Superior temporal gyrus (tissue), 1 donor: ENCODE measurements at regions not wholly inside any gene's neighbourhood (a gene's known extent, or its start where the extent isn't known, plus 50 kb on each side); places are given as distances from the start of the nearest gene placed in this dataset.

ENCODE experiments used
- DNase-seq: peaks from one replicate; pipeline ENCODE4 v3.0.0-alpha.2; 2016; ENCODE audit errors: extremely low spot score

DNA sequence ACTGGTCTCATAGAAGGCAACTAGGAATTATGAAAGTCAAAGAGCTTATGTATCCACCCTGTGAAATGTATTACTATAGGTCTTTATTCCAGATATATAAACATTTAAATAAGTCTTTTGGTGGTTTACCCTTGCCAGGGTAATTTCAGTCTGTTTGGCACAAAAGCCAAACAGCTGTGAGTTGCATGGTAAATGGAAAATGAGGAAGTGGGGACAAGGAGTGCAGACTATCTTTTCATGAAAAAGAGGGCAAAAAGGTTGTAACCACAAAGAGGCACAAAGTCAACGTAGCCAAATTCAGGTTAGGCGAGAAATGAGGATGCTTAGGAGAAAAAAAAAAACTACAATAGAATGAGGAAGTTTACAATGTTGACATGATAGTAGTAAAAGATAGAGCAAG lies 492.3 kb upstream of the PRMT6 start:
- DNase-seq = no peak

DNA sequence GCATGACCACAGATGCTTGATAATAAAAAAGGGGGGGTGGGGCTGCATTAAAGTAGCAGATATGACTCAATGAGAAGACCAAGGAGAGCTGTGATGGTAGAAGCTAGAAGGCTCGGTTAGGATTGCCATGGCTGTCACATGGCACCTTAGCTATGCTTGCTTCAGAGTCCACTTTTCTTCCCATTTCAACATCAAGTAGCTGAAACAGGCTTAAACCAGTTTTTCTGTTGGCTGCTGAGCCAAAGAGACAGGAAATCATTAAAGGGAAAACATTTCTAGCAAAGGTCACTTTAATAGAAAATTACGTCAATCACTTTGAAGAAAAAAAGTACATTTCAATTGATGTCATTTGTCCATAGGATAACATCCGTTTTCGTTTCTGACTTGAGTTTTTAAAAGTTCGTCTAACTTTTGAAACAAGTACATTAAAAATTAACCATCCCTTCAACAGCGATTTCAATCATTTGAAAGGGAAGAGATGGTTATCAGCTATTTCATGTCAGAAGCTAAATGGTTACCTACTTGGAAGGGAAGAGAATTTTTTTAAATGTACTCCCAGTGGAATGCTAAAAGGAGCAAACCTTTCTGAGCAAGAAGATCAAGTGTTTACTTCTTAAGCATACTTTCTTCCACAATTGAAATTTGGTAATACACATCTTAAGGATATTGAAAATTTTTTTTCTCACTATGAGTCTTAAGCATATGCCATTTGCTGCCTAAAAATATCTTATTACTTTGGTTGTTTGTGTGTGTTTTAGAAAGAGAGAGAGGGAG lies 488.1 kb upstream of the PRMT6 start:
- DNase-seq = no peak

DNA sequence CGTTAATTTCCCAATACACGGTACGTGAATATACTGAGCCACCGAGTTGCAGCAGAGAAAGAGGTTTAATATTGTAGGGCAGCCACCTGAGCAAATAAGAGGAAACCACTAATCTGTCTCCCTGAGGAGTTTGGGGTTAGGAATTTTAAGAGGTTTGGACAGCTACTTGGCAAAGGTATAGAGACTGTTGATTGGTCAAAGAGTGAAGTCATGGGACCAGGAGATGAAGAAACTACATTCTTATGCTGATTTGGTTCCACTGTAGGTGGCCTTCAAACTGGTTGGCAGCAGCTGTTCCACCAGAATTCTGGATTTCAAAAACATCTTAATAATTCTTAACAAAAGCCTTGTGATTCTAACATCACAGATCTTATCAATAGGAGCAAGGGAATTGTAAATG lies 485.4 kb upstream of the PRMT6 start:
- DNase-seq = no peak

DNA sequence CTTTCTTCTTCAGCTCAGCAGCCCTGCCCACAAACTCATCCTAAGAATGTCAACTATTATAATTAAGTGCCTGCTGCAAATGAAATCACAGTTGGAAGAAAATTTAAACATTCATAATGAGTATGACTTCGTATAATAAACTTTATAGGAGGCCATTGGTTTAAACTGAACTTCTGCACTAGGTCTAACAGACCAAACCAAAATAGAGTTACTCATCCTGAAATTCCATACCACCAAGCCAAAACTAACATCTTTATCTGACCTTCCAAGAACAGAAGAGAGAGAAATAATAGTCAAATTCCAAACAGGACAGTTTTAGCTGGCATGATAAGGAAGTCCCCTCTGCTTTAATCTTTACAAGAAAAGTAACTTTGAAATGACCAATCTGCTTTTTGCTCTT lies 472.4 kb upstream of the PRMT6 start:
- no peak for DNase-seq

DNA sequence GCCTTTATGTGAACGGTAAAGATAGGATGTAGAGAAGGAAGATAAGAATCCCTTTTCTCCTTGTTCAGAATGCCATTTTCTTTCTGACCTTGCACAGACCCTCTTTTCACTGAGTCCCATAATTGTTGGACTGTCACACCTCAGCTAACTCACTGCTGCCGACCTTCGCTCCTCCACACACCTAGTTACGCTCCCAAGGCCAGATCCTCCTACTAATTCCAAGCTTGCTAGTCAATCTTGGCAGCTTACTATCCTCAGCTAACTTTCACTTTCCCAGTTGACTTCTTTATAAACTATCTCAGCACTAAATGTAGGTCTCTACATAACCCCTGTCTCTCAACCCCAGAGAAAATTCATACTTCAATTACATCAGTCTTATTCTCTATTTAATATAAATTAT lies 471.8 kb upstream of the PRMT6 start:
- no peak for DNase-seq

DNA sequence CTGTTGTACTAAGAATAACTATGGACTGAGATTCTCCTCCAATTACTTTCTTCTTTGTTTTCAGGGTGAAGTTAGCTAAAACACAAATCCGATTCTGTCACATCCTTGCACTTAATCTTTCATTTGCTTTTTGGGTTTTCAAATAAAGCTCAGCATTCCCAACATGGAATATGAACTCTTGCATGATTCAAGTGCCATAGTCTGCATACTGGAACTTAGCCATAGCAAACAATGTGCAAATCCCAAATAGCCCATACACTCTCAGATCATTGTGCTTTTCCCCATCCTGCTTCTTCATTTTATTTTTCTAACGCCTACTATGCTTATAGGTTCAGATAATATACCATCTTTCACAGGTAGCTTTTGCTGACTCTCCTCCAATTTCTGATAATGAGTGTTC lies 455.8 kb upstream of the PRMT6 start:
- DNase-seq = no peak

DNA sequence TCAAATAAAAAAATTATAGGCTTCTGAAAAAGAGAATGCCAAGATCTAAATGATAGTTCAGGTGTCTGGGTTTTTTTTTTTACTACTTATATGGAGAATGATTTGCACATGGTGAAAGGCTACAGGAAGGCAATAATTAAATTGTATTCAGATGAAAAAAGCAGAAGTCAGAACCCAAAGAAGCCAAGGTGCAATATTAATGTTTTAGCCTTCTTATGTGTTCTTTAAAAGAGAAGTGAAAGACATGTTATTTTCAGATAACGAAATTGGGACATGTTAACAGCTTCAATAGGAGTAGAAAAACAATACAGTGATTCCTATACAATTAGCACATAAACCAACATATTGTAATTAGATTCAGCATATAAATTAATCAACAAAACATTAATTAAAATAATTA lies 452.9 kb upstream of the PRMT6 start:
- DNase-seq = no peak

DNA sequence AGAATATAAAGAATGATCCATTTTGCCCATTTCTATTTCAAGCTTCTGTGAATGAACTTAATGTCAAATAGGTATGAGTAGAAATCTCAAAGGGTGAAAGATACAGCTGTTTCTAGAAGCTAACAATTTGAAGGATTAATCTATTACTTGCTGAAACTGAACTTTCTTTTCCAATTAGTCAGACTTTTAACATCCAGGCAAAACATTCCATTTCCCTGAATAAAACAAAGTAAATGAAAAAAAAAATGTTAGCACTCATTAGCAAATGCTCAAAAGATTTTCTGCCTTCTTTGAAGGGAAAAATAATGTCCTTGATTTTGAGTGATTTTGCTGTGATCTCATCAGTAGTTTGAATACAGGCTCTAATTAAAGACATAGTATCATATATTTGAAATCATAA lies 447.6 kb upstream of the PRMT6 start:
- no peak for DNase-seq

DNA sequence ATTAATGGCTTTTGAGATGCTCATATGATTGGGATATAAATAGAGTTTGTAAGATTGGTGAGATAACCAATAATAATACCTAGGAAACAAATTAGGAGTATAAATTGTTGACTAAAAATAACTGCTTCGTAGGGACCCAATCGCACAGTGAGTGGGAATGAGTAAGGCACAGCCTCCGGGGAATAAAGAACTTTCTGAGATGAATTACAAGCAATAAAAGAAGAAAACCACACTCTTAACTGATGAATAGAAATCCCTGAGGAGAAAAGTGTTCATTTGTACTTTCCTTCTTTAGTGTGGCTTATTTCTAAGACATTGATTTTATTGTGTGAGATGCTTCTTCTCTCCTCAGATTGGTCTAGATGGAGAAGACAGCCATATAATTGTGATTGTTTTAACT lies 443.4 kb upstream of the PRMT6 start:
- DNase-seq = no peak

DNA sequence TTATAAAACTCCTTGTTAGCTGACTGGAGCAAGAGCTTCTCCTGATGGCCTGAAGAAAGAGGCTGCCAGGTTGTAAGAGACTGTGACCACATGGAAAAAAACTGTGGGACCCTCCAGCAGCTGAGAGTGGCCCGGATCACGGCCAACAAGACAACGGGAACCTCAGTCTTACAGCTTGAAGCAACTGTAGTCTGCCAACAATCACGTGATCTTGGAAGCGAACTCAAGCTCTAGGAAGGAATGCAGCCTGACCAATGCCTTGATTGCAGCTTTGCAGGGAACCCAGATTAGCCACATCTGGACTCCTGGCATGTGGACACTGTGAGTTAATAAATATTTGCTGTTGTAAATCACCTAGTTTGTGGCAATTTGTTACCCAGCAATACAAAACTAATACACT lies 442.6 kb upstream of the PRMT6 start:
- DNase-seq = no peak

DNA sequence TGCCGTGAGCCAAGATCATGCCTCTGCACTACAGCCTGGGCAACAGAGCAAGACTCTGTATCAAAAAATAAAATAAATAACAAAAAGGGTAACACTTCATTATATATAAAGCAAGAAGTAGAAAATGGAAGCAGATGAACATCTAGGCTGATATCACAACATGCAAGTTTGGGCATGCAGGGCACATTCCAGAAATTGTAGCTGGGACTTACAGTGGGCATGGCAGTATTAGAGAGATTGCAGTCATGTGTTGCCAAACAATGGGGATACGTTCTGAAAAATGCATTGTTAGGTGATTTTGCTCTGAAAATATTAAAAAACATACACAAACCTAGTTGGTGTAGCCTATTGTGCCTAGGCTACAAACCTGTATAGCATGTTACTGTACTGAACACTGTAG lies 441.0 kb upstream of the PRMT6 start:
- no peak for DNase-seq

DNA sequence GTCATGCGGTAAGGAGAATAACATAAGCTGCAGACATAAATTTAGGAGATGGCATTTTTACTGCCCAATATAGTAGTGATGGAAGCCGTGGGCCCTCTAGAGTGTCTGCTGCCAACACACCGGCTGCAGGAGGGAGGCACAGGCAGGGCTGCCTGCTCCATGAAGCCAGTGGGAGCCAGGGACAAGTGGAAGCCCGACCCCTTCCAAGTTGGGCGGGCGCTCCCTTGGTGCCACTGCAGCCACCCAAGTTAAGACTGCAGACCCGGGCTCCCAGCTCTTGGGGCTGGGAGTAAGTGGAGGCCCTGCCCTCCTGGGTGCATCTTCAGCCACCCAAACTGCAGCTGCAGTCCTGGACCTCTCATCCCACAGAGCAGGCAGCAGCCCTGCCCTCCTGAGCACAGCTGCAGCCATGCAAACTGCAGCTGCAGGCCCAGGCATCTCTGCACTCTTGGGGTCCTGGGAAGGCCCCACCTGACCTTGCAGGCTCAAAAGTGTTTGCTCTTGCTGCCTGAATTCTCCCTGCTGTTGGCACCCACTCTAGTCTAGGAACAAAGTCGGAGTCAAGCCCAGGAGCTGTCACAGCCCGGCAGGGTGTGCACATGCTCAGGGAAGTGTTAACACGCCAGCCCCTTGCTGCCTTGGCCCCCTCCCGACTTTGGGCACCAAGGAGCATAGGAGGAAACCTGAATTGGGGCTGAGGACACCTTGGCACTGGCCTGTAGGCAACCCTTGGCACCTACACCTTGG lies 437.2 kb upstream of the PRMT6 start:
- DNase-seq = no peak

DNA sequence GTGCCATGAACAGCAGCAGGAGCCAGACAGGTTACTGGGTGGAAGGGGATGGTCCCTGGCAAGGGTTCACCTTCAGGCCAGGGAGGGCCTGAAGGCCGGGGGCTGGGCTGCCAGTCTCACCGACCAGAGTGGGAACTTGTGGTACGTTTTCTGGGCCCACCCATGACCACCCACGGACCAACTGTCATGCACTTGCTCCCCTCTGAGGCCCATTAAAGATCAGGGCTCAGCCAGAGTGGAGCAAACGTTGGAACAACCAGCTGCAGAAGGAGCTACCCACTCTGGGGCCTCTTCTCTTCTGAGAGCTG lies 436.7 kb upstream of the PRMT6 start:
- DNase-seq = no peak

DNA sequence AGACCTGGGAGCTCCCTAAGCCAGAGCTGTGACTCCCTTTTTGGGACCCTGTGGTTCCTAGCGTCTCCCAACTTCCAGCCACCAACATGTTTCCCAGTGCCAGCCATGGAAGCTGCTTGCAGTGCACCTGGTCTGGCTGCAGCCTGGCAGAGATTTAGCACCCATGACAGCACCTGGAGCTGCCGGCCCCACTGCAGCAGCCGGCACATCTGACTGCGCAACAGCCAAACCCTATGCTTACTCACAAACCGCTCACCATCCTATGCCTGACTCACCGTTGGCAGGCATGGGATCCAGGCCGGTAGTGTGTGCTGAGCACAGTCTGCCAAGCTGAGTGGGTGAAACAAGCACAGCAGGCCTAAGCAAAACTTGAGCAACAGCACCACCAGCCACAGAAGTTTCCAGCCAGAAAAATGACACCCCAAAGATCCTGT lies 435.9 kb upstream of the PRMT6 start:
- DNase-seq = peak; percentile 51

DNA sequence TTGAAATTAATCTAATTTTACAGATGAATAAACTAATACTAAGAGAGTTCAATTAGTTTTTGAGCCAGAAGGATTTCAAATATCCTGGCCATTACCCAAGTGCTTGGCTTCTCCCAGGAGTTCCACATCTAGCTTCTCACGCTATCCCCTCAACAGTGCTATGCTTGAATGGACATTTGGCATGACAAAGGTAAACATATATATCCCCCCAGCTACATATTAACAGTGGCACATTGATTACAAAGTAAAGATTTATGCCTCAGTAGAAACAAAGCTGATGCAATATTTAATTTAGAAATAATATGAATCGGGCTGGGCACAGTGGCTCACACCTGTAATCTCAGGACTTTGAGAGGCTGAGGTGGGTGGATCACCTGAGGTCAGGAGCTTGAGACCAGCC lies 434.6 kb upstream of the PRMT6 start:
- DNase-seq = no peak

DNA sequence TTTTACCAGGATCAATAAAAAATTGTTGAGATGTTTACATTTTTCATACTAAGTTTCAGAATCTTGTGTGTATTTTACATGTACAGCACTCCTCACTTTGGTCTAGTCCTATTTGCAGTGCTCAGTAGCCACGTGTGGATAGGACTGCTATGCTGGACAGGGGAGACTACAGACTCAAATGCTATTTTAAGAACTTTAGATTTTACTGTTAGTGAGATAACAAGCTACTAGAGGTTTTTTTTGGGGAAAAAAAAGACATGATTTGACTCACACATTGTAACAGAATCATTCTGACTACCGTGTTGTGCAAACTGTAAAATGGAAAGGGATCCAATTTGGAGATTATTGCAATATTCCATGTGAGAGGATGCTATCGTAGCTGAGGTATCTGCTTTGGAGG lies 418.9 kb upstream of the PRMT6 start:
- DNase-seq = no peak

DNA sequence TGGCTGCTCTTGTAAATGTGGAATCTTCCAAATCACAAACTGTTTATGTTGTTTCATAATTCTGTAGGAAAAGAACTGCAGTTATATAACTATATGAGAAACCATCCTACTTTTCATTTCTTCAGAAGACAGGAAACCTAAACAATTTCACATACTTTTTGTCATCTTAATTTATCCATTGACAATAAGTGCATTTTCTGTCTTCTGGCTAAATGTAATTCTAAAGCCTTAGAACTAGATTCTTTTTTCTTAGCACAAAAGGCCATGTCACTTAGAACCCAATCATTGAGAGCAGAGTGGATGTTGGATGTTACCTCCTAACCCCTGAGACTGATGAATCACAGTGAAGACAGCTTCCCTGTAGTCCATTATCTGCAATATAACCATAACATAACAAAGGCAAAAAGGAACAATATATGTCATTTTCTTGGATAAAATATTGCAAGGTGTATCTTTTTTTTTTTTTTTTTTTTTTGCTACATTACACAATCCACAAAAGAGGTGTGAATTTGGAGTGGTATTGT lies 410.2 kb upstream of the PRMT6 start:
- no peak for DNase-seq

DNA sequence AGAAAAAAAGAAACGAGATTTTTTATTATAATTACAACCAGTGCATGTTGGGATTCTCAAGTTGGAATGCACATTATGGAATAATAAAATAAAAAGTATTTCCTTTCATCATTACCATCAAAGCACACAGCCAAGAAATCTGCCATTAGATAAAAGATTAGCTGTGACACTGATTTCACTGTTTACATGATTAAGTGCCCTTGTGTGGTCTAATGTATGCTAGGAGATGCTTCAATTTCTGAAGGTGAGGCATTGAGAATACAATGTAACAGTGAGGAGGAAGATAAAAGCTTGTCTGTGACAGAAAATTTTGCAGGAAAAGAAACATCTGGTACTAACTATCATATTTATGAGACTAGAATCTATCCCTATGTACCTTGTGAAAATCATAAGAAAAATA lies 409.7 kb upstream of the PRMT6 start:
- DNase-seq = no peak

DNA sequence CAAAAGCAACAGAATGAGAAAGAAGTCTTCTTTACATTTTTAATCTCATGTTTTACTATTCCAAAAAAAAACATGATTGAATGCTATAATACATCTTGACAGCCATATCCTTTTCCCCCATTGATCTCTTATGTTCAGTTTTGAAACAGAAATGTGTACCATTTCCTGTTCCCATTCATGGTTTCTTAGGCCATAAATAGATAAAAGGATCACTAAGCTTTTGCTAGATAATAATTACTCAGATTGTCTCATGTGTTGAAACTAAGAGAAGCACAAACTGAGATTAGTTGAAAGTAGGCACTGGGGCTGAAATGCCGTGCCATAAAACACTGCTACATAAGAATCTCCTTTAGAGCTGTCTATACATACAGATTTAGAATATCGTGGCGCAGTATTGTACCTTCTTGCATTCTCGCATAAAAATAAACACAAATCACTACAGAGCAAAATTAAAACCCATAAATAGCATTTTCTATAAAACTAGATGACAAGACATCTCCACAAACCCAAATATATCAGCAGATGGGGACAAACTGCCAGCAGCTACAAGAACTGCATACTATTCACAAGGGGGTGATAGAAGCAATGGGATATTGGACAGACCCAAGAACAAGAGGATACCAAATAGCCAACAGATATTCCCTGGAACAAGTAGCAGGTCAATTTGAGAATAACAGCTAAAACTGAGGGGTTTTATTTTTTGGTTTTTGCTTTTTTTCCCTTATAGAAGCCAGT lies 405.3 kb upstream of the PRMT6 start:
- DNase-seq = no peak

DNA sequence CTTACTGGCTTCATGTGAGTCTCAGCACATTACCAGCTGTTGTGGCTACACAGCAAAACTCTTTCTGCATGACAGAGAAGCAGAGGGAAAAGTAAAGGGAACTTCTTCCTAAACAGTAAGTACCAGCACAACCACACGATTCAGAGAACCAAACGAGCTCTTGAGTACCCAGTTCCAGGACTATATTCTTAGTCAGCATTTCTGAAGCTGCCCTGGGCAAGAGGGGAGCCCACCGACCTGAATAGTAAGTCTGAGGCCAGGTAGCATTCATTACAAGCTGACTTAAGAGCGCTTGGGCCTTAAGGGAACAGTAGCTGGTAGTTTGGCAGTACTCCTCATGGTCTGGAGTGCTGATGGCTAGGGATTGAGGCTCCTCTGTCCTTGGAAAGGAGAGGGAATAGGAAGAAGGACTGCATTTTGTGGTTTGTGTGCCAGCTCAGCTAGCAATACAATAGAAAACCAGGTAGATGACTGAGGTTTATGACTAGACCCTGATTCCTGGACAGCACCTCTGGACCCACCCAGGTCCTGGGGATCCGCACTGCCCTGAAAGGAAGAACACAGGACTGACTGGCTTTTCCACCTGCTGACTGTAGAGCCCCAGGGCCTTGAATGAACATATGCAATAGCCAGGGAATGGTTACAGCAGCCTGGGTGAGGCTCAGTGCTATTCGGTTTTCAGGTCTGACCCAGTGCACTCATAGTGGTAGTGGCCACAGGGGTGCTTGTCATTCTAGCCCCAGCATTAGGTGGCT lies 396.8 kb upstream of the PRMT6 start:
- no peak for DNase-seq

DNA sequence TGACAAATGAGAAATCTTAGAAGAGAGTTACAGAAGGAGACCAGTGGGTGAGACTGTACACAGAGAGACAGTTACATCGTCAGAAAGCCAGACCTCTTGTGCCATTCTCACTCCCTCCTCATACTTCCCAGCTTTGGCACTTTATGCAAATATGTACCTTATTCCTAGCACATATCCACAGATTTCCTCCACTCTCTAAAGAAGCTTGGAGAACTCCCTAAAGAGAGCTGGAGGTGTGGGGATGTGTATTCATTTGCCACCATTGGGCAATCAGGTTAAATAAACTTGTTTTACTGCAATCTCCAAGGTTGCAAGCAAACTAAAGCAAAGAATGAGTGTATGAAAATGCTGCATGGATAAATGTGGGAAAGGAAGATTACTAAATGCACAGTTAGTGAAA lies 380.9 kb upstream of the PRMT6 start:
- no peak for DNase-seq

DNA sequence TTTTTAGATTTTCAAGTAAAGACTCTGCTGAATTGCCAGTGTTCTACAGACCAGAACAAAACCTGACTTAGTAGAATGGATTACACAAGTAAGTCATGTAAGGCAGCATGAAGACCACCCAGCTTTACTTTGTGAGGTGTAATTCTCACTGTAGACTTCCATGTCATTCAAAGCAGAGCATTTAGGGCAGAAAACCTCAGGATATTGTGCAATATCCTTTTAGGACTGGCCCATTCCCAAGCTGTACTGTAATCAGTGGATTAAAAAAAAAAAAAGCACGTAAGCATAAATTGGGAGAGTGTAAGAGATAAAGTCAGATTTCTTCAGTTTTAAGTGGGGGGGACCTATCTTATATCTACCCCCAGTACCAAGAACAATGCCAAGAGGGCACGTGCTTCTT lies 380.5 kb upstream of the PRMT6 start:
- no peak for DNase-seq
